ENCODE measurements at regions not wholly inside any gene's neighbourhood (a gene's known extent, or its start where the extent isn't known, plus 50 kb on each side); places are given as distances from the start of the nearest gene placed in this dataset.

- no peak for DNase-seq (ENCODE audit: low read depth in 1 of 2, low spot score in 1 of 2)
- no peak for TF ChIP-seq REST (IDR thresholded peaks at IDR 0.05; ENCODE audit: insufficient replicate concordance, low read depth)
- no peak for TF ChIP-seq CTCF (IDR thresholded peaks at IDR 0.05; ENCODE audit: insufficient read depth, low read length)
- no peak for TF ChIP-seq SPI1 (IDR thresholded peaks at IDR 0.05; ENCODE audit: borderline replicate concordance, low read depth)
- no peak for TF ChIP-seq POLR2AphosphoS5 (IDR thresholded peaks at IDR 0.05; ENCODE audit: low read depth)
- no peak for TF ChIP-seq GABPA (IDR thresholded peaks at IDR 0.05; ENCODE audit: low read depth)
- Histone ChIP-seq H3K4me3 (replicated peaks; ENCODE audit: insufficient read depth, low read length) (no peak overlapping the region), H3K27me3 (ENCODE audit: insufficient read depth, poor library complexity, severe bottlenecking) (no peaks in the 10 kb centered on the region), H3K27ac (replicated peaks) (no peak overlapping the region)
Observed at GRCh38 chr1:195962051-195962450, 646.2 kb downstream of the KCNT2 start.

- H3K27ac ChIP-seq (replicated peaks) = no peak overlapping the region
Observed at GRCh38 chr1:195960580-195960979, 647.7 kb downstream of the KCNT2 start.

GRCh38 chr1:195958131-195958530 lies 650.1 kb downstream of the KCNT2 start:
- TF ChIP-seq GABPA (IDR thresholded peaks at IDR 0.05; ENCODE audit: low read depth) (no peak), REST (IDR thresholded peaks at IDR 0.05; ENCODE audit: insufficient replicate concordance, low read depth) (no peak), SPI1 (IDR thresholded peaks at IDR 0.05; ENCODE audit: borderline replicate concordance, low read depth) (no peak), POLR2AphosphoS5 (IDR thresholded peaks at IDR 0.05; ENCODE audit: low read depth) (no peak), CTCF (IDR thresholded peaks at IDR 0.05; ENCODE audit: insufficient read depth, low read length) (no peak)
- DNase-seq (ENCODE audit: low read depth in 1 of 2, low spot score in 1 of 2) = no peak
- Histone ChIP-seq H3K27me3 (ENCODE audit: insufficient read depth, poor library complexity, severe bottlenecking) (no peaks in the 10 kb centered on the region), H3K4me3 (replicated peaks; ENCODE audit: insufficient read depth, low read length) (no peak overlapping the region), H3K27ac (replicated peaks) (no peak overlapping the region)

More at GRCh38 chr1:195960580-195960979, 647.7 kb downstream of the KCNT2 start:
- Histone ChIP-seq H3K27me3 (ENCODE audit: insufficient read depth, poor library complexity, severe bottlenecking) (no peaks in the 10 kb centered on the region), H3K4me3 (replicated peaks; ENCODE audit: insufficient read depth, low read length) (no peak overlapping the region)
- TF ChIP-seq SPI1 (IDR thresholded peaks at IDR 0.05; ENCODE audit: borderline replicate concordance, low read depth) (no peak), CTCF (IDR thresholded peaks at IDR 0.05; ENCODE audit: insufficient read depth, low read length) (no peak)
- DNase-seq (ENCODE audit: low read depth in 1 of 2, low spot score in 1 of 2) = no peak

GRCh38 chr1:195956845-195957244 lies 651.4 kb downstream of the KCNT2 start:
- H3K27ac ChIP-seq (replicated peaks) = no peak overlapping the region
- TF ChIP-seq POLR2AphosphoS5 (IDR thresholded peaks at IDR 0.05; ENCODE audit: low read depth) (no peak), CTCF (IDR thresholded peaks at IDR 0.05; ENCODE audit: insufficient read depth, low read length) (no peak), SPI1 (IDR thresholded peaks at IDR 0.05; ENCODE audit: borderline replicate concordance, low read depth) (no peak), REST (IDR thresholded peaks at IDR 0.05; ENCODE audit: insufficient replicate concordance, low read depth) (no peak), GABPA (IDR thresholded peaks at IDR 0.05; ENCODE audit: low read depth) (no peak)
- no peak overlapping the region for H3K4me3 ChIP-seq (replicated peaks; ENCODE audit: insufficient read depth, low read length)
- no peaks in the 10 kb centered on the region for H3K27me3 ChIP-seq (ENCODE audit: insufficient read depth, poor library complexity, severe bottlenecking)
- no peak for DNase-seq (ENCODE audit: low read depth in 1 of 2, low spot score in 1 of 2)

Data from HL-60 (cell line).